WTC11 (cell line): ENCODE measurements at regions not wholly inside any gene's neighbourhood (a gene's known extent, or its start where the extent isn't known, plus 50 kb on each side); places are given as distances from the start of the nearest gene placed in this dataset.

ENCODE experiments used
- CREM ChIP-seq: sonication (generic); formaldehyde crosslinking; IDR thresholded peaks from 2 replicates; pipeline ENCODE4 v1.8.1; 2022; ENCODE audit warnings: mild to moderate bottlenecking, missing genetic modification reagents, moderate library complexity
- E2F1 ChIP-seq: sonication (generic); formaldehyde crosslinking; IDR thresholded peaks from 2 replicates; pipeline ENCODE4 v1.8.0; 2022; ENCODE audit warnings: mild to moderate bottlenecking, missing genetic modification reagents
- E2F4 ChIP-seq: sonication (generic); formaldehyde crosslinking; IDR thresholded peaks from 2 replicates; pipeline ENCODE4 v1.8.1; 2022; ENCODE audit warnings: low read depth, mild to moderate bottlenecking, moderate library complexity, missing genetic modification reagents, borderline replicate concordance
- KAT7 ChIP-seq: sonication (generic); formaldehyde crosslinking; IDR thresholded peaks from 2 replicates; pipeline ENCODE4 v1.8.1; 2023; ENCODE audit warnings: missing genetic modification reagents, mild to moderate bottlenecking, borderline replicate concordance
- RORB ChIP-seq: fragments of 250-450 bp; sonication (Bioruptor Pico); IDR thresholded peaks from 2 replicates; pipeline ENCODE4 v1.9.0; 2021; ENCODE audit warnings: mild to moderate bottlenecking
- TEAD4 ChIP-seq: sonication (generic); formaldehyde crosslinking; IDR thresholded peaks from 2 replicates; pipeline ENCODE4 v1.8.0; 2022; ENCODE audit warnings: mild to moderate bottlenecking, missing genetic modification reagents
- ZNF512 ChIP-seq: sonication (generic); formaldehyde crosslinking; IDR thresholded peaks from 2 replicates; pipeline ENCODE4 v1.8.1; 2022; ENCODE audit warnings: missing genetic modification reagents, borderline replicate concordance
- TF ChIP-seq, protein P1 (sequence below): fragments of 200-600 bp; IDR thresholded peaks from 2 replicates; pipeline ENCODE4 v1.8.0; 2022; ENCODE audit warnings: antibody characterized with exemption
- TF ChIP-seq, protein P2 (sequence below): sonication (generic); formaldehyde crosslinking; IDR thresholded peaks from 2 replicates; pipeline ENCODE4 v1.8.1; 2022; ENCODE audit warnings: low read depth, missing genetic modification reagents, borderline replicate concordance
- TF ChIP-seq, protein P3 (sequence below): sonication (generic); formaldehyde crosslinking; IDR thresholded peaks from 2 replicates; pipeline ENCODE4 v1.8.0; 2022; ENCODE audit warnings: mild to moderate bottlenecking, missing genetic modification reagents
- TF ChIP-seq, protein P4 (sequence below): sonication (generic); formaldehyde crosslinking; IDR thresholded peaks from 2 replicates; pipeline ENCODE4 v1.8.1; 2023; ENCODE audit warnings: mild to moderate bottlenecking, missing genetic modification reagents

DNA sequence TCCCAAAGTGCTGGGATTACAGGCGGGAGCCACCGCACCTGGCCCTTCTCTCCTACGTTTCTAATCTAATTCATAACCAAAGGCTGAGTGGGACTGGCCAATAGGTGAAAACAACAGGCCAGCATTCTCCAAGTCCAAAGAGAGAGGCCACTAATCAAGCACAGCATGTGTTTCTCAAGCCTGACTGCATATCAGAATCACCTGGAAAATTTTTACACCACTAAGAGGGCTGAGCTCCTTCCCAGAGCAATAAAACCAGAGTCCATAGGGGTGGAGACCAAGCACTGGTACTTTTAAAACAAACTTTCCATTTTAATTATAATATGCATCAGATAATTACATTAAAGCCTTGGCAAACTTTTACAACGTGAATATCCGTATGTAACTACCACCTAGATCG lies 254.4 kb downstream of the OPA1 start:
- TF ChIP-seq ZNF512 = no peak
- no peak for TF ChIP-seq E2F1 (CRISPR knock-in tag)
- no peak for TF ChIP-seq CREM
- TF ChIP-seq, protein P1, sequence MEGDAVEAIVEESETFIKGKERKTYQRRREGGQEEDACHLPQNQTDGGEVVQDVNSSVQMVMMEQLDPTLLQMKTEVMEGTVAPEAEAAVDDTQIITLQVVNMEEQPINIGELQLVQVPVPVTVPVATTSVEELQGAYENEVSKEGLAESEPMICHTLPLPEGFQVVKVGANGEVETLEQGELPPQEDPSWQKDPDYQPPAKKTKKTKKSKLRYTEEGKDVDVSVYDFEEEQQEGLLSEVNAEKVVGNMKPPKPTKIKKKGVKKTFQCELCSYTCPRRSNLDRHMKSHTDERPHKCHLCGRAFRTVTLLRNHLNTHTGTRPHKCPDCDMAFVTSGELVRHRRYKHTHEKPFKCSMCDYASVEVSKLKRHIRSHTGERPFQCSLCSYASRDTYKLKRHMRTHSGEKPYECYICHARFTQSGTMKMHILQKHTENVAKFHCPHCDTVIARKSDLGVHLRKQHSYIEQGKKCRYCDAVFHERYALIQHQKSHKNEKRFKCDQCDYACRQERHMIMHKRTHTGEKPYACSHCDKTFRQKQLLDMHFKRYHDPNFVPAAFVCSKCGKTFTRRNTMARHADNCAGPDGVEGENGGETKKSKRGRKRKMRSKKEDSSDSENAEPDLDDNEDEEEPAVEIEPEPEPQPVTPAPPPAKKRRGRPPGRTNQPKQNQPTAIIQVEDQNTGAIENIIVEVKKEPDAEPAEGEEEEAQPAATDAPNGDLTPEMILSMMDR = no peak
- TF ChIP-seq, protein P2, sequence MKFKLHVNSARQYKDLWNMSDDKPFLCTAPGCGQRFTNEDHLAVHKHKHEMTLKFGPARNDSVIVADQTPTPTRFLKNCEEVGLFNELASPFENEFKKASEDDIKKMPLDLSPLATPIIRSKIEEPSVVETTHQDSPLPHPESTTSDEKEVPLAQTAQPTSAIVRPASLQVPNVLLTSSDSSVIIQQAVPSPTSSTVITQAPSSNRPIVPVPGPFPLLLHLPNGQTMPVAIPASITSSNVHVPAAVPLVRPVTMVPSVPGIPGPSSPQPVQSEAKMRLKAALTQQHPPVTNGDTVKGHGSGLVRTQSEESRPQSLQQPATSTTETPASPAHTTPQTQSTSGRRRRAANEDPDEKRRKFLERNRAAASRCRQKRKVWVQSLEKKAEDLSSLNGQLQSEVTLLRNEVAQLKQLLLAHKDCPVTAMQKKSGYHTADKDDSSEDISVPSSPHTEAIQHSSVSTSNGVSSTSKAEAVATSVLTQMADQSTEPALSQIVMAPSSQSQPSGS (CRISPR knock-in tag) = no peak
- TF ChIP-seq RORB (CRISPR knock-in tag) = no peak
- TF ChIP-seq, protein P3, sequence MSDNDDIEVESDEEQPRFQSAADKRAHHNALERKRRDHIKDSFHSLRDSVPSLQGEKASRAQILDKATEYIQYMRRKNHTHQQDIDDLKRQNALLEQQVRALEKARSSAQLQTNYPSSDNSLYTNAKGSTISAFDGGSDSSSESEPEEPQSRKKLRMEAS (CRISPR knock-in tag) = no peak
- no peak for TF ChIP-seq TEAD4 (CRISPR knock-in tag)
- TF ChIP-seq KAT7 (CRISPR knock-in tag) = no peak
- no peak for TF ChIP-seq E2F4 (CRISPR knock-in tag)
- TF ChIP-seq, protein P4, sequence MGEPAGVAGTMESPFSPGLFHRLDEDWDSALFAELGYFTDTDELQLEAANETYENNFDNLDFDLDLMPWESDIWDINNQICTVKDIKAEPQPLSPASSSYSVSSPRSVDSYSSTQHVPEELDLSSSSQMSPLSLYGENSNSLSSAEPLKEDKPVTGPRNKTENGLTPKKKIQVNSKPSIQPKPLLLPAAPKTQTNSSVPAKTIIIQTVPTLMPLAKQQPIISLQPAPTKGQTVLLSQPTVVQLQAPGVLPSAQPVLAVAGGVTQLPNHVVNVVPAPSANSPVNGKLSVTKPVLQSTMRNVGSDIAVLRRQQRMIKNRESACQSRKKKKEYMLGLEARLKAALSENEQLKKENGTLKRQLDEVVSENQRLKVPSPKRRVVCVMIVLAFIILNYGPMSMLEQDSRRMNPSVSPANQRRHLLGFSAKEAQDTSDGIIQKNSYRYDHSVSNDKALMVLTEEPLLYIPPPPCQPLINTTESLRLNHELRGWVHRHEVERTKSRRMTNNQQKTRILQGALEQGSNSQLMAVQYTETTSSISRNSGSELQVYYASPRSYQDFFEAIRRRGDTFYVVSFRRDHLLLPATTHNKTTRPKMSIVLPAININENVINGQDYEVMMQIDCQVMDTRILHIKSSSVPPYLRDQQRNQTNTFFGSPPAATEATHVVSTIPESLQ (CRISPR knock-in tag) = no peak
